RCC 7860 (cell line): ENCODE measurements at regions not wholly inside any gene's neighbourhood (a gene's known extent, or its start where the extent isn't known, plus 50 kb on each side); places are given as distances from the start of the nearest gene placed in this dataset.
A peak's percentile ranks its signal among the peaks of the same experiment; 100 is the strongest.
"Not testable (repeated sequence)": the region's sequence is repeated elsewhere in the genome, so short reads cannot be mapped to it uniquely, and the experiment has no call there.

Source experiments
- DNase-seq: peaks from one replicate; pipeline ENCODE4 v3.0.0-alpha.2; 2015; ENCODE audit warnings: low spot score
- FAIRE-seq: peaks from 2 replicates; lab custom pipeline; 2012; peaks lifted over from hg19 to GRCh38; lab: Jason Lieb, UNC

DNA sequence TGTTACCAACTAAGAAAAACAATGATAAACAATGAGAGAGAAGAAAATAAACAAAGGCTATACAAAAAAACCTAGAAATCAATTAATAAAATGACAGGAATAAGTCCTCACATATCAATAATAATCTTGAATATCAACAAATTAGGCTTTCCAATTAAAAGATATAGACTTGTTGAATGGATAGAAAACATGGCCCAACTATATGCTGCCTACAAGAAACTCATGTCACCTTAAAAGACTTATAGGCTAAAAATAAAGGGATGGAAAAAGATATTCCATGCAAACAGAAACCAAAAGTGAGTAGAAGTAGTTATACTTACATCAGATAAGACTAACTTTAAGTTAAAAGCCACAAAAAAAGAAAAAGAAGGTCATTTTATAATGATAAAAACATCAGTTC lies 183.9 kb downstream of the MYRFL start:
- no peak for FAIRE-seq
- DNase-seq: no peak

DNA sequence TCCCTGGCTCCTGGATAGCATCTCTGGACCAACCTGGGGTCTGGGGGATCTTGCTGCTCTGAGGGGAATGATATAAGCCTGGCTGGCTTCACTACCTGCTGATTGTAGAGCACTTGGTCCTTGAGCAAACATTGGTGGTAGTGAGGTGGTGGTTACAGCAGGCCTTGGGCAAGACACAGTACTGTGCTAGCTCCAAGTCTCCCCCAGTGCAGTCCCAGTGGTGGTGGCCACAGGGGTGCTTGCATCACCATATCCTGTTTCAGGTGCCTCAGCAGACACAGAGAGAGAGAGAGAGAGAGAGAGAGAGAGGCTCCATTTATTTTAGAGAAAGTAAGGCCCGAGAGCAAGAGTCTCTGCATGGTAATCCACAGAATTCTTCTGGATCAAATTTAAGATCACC lies 186.3 kb downstream of the MYRFL start:
- DNase-seq (no peak), FAIRE-seq (no peak)

GRCh38 chr12:70013016-70013415 lies 188.0 kb downstream of the MYRFL start:
- FAIRE-seq, DNase-seq: not testable (repeated sequence)

GRCh38 chr12:70028515-70028914 lies 203.5 kb downstream of the MYRFL start:
- FAIRE-seq (no peak), DNase-seq (no peak)

- DNase-seq (no peak), FAIRE-seq (no peak)
Observed at GRCh38 chr12:70028918-70029317, 203.9 kb downstream of the MYRFL start.

DNA sequence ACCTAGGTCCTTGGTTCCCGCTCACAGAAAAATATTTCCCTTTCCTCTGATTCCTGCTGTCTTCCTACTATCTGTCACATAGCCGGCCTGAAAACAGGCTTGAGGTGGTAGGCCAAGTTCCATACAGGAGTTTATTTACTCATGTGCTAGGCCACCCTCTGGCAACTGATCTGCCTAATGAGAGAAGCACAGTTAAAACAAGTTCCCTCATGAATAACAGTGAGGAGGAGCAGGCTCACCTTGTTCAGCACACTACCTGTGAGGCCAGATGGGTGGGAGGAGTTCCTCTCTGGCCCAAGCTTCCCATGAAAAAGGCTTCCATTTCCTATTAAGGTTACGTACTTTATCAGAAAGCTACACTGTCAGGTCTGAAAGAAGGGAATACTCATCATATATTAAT lies 206.0 kb downstream of the MYRFL start:
- FAIRE-seq: no peak
- no peak for DNase-seq

- FAIRE-seq: no peak
Observed at GRCh38 chr12:70032076-70032475, 207.0 kb downstream of the MYRFL start.

GRCh38 chr12:70033310-70033709 lies 208.3 kb downstream of the MYRFL start:
- FAIRE-seq: no peak
- DNase-seq: no peak

More at GRCh38 chr12:70032076-70032475, 207.0 kb downstream of the MYRFL start:
- no peak for DNase-seq

DNA sequence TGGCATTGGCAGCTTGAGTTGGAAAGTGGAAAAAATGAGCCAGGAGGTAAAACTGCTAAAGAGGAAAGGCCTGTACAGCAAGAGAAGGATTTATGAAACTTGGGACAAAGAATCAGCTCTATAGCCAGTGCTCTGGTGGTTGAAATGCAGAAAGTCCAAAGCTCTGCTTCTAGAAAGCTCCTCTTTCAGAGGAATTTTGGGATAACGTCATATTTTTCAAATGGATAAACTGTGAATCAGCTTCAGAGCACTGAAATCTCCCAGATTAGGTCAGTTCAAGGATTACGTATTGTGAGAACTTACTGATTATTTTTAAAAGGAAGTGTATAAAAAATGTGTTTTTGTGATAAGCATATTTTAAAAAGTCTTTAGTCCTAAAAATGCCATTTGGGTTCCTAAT lies 203.1 kb upstream of the CNOT2 start:
- FAIRE-seq: no peak
- no peak for DNase-seq

GRCh38 chr12:70042675-70043074 lies 200.6 kb upstream of the CNOT2 start:
- no peak for DNase-seq
- no peak for FAIRE-seq

DNA sequence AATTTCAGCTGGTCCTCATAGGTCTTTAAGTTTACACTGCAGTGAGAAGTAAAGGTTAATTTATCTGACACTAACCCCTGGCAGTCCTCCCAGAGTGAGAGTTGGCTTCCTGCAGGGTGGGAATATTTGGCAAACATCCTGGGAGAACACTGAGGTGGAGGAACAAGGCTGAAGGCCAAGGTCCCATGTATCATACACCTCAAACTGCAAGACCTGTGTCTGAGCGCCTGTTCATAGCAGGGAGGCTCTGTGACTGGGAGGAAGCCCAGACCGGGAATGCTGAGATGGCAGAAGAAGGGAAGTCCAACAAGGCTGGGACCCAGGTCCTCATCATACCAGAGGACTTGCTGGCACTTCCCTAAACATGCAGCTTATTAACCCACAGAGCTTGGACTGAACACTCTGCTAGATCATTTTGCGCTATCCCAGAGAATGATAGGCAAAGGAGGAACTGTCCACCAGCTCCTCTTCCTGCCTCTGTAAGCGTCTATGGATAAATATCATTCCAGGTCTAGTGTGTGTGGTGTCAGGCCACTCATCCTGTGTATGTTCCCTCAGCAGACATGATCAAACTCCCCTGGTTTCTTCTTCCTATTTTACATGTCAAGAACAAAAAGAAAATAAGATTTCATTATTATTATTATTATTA lies 199.6 kb upstream of the CNOT2 start:
- no peak for FAIRE-seq
- no peak for DNase-seq

- no peak for DNase-seq
- FAIRE-seq: no peak
Observed at GRCh38 chr12:70044167-70044566, 199.1 kb upstream of the CNOT2 start.

GRCh38 chr12:70045036-70045435 lies 198.2 kb upstream of the CNOT2 start:
- DNase-seq (no peak), FAIRE-seq (no peak)

DNA sequence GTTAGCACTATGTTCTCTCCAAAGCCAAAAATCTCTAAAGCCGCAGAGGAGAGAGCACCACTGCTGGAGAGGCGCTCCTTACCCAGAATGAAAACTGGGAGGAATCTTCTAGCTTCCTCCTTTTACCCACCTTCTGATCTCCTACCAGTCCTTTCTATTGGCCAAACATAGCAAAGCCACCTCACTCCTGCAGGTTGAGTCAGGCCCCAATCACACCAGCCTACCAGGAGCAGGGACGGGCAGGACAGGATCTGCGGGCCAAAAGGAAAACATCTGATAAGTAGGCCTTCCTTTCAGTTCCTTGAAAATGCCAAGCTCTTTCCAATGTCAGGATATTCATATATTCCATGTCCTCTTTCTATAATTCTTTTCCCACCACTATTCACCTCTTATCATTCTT lies 197.7 kb upstream of the CNOT2 start:
- FAIRE-seq (no peak), DNase-seq (no peak)

- no peak for FAIRE-seq
Observed at GRCh38 chr12:70048521-70049250, 194.5 kb upstream of the CNOT2 start.

DNA sequence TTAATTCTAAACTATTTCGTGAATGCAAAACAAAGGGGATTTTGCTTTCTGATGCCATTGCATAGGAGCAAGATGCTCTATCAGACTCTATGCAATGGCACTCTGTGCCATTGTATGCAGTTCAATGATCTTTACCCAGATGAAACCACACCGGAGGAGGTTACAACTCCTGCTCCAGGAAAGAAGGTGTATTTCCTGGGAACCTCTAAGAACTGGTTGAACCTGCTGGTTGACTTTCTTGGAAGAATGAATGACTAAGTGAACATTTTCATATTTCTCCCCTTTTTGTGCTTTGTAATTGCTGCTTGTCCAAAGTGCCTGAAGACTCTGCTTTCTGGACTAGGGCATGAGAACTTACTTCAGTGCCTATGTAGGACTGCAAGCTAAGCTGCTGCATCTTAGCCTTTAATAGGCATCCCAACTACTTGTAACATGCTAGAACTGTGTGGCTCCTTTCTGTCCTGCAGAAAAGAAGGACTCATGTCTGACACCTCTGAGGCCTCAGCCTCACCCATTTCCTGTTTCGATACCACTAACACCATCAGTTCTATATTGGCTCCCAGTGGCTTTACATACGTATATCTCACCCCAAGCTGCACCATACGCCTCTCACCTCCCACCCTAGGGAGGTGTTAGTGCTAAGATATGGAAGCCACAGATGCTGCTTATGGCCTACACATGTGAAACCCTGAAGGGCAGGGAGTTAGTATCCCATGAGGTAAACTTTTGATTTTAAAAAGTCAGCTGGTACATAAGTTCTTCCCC lies 193.5 kb upstream of the CNOT2 start:
- FAIRE-seq (no peak), DNase-seq (no peak)

More at GRCh38 chr12:70048521-70049250, 194.5 kb upstream of the CNOT2 start:
- no peak for DNase-seq

- DNase-seq: no peak
- FAIRE-seq: no peak
Observed at GRCh38 chr12:70052476-70052875, 190.8 kb upstream of the CNOT2 start.

GRCh38 chr12:70052931-70053497 lies 190.2 kb upstream of the CNOT2 start:
- DNase-seq (peak; percentile 18), FAIRE-seq (no peak)

- no peak for DNase-seq
- no peak for FAIRE-seq
Observed at GRCh38 chr12:70059373-70059772, 183.9 kb upstream of the CNOT2 start.

DNA sequence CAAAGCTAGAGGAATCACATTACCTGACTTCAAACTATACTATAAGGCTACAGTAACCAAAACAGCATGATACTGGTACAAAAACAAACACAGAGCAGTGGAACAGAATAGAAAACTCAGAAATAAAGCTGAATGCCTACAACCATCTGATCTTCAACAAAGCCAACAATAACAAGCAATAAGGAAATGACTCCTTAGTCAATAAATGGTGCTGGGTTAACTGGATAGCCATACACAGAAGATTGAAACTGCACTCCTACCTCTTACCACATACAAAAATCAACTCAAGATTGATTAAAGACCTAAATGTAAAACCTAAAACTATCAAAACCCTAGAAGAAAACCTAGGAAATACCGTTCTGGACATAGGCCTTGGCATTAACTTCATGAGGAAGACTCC lies 182.6 kb upstream of the CNOT2 start:
- FAIRE-seq (no peak), DNase-seq (no peak)

DNA sequence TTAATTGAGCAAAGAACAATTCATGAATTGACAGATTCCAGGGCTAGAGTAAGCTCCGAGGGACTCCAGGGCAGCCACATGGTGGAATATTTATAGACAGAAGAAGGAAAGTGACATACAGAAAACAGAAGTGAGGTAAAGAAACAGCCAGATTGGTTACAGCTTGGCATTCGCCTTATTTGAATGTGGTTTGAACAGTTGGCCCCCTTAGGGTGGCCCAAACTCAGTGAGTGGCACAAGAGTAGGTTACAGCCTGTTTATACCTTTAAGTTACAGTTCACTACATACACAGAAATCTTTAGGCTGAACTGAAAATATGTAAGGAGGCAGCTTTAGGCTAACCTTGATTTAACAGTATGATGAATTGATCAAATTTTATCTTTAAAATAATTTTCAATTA lies 174.5 kb upstream of the CNOT2 start:
- DNase-seq (no peak), FAIRE-seq (no peak)
